AG09309 (cell line): ENCODE measurements at regions not wholly inside any gene's neighbourhood (a gene's known extent, or its start where the extent isn't known, plus 50 kb on each side); places are given as distances from the start of the nearest gene placed in this dataset.
"Not testable (repeated sequence)": the region's sequence is repeated elsewhere in the genome, so short reads cannot be mapped to it uniquely, and the experiment has no call there.

Source experiments
- DNase-seq: peaks from one replicate; pipeline ENCODE4 v3.0.0-alpha.2; 2010; ENCODE audit warnings: low read depth
- H3K4me3 ChIP-seq: 2 replicates; pipeline ENCODE4 v1.5.1; 2011; ENCODE audit warnings: mild to moderate bottlenecking, low read depth, low read length, moderate library complexity; ENCODE audit not compliant: control insufficient read depth
- CTCF ChIP-seq: IDR thresholded peaks from 2 replicates; pipeline ENCODE4 v1.5.1; 2011; ENCODE audit warnings: mild to moderate bottlenecking, low read depth, low read length, inconsistent platforms; ENCODE audit not compliant: insufficient read depth, control insufficient read depth; ENCODE audit errors: missing control alignments

GRCh38 chr6:114936080-114936479 lies 593.3 kb upstream of the HS3ST5 start:
- DNase-seq, result no peak

DNA sequence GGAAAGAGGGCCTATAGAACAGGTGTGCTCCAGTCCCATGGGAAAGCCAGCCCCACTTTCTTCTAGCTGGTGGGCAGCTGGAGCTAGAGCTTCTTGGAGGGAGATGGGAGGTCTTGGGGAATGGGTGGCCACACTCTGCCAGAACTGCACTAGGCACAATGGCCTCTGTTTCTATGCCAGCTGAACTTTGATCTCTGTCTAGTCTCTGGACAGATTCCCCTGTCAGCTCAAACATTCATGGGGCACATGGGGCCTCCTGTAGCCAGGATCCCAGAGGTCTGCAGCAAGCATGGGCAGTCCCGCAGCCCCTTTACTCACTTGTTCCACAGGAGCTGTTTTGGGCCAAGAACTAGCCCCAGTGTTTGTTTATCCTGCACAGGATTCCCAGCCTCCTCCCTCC lies 591.3 kb upstream of the HS3ST5 start:
- no peak overlapping the region for H3K4me3 ChIP-seq
- no peak for DNase-seq
- TF ChIP-seq CTCF, result no peak

More at GRCh38 chr6:114936080-114936479, 593.3 kb upstream of the HS3ST5 start:
- TF ChIP-seq CTCF, result no peak
- no peak overlapping the region for H3K4me3 ChIP-seq

DNA sequence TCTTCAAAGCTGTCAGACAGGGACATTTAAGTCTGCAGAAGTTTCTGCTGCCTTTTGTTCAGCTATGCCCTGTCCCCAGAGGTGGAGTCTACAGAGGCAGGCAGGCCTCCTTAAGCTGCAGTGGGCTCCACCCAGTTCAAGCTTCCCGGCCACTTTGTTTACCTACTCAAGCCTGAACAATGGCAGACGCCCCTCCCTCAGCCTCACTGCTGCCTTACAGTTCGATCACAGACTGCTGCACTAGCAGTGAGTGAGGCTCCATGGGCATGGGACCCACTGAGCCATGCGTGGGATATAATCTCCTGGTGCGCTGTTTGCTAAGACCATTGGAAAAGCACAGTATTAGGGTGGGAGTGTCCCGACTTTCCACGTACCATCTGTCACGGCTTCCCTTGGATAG lies 585.9 kb upstream of the HS3ST5 start:
- DNase-seq, result not testable (repeated sequence)

DNA sequence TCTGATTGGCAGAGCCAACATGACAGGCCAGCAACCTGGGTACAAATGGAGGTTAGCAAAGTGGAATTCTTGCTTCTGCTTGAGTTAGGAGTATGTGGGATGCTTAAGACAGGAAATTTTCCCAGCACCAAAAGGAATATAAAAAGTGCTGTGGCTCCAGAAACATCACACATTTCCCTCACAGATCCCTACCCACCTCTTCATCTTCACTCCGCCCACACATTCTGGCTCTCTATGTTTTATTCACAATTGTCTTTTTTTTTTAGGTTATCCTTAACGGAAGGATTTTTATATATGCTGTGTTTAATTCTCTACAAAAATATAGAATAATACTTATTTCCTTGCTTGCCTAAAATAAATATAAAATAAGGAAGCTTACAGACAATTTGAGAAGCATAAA lies 563.3 kb upstream of the HS3ST5 start:
- no peak for DNase-seq
- H3K4me3 ChIP-seq, result no peak overlapping the region
- TF ChIP-seq CTCF, result no peak

More for the DNA sequence above, 585.9 kb upstream of the HS3ST5 start:
- not testable (repeated sequence) for H3K4me3 ChIP-seq

DNA sequence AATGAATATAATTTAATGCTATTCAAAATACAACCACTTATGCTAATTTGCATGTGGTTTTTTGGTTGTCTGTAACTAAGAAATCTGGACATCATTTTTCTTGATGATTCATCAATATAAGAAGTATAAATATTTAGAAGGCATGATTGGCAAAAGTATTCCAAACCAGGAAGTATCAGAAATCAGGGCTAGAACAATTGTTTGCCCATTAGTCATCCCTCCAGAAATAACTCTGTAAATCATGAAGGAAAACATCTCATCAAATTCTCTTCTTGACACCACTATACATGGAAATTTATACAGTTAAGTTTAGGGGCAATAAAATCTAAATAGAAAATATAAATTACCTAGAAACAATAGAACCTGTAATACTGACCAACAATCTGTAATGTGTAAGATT lies 554.7 kb upstream of the HS3ST5 start:
- H3K4me3 ChIP-seq, result no peak overlapping the region
- DNase-seq, result no peak
- no peak for TF ChIP-seq CTCF

GRCh38 chr6:114892211-114892610 lies 549.4 kb upstream of the HS3ST5 start:
- no peak for TF ChIP-seq CTCF
- no peak overlapping the region for H3K4me3 ChIP-seq
- DNase-seq, result no peak

GRCh38 chr6:114888241-114888640 lies 545.4 kb upstream of the HS3ST5 start:
- H3K4me3 ChIP-seq, result no peak overlapping the region
- DNase-seq, result no peak
- no peak for TF ChIP-seq CTCF
